AG04449 (cell line): ENCODE measurements at regions not wholly inside any gene's neighbourhood (a gene's known extent, or its start where the extent isn't known, plus 50 kb on each side); places are given as distances from the start of the nearest gene placed in this dataset.
"Not testable (repeated sequence)": the region's sequence is repeated elsewhere in the genome, so short reads cannot be mapped to it uniquely, and the experiment has no call there.

Experiments
- CTCF ChIA-PET: fragments of 350-600 bp; formaldehyde crosslinking; extraction: SDS; loops from one replicate; lab custom pipeline; 2021; ENCODE audit warnings: antibody characterized with exemption; lab: Yijun Ruan, JAX
- POLR2A ChIA-PET: fragments of 400-600, 350-600 bp; formaldehyde crosslinking; extraction: SDS; loops from one replicate; lab custom pipeline; 2020; ENCODE audit warnings: antibody characterized with exemption, inconsistent platforms; lab: Yijun Ruan, JAX
- DNase-seq: peaks from one replicate; pipeline ENCODE4 v3.0.0-alpha.2; 2010; ENCODE audit warnings: low read depth, low spot score
- H3K4me3 ChIP-seq: 2 replicates; pipeline ENCODE4 v1.5.1; 2011; ENCODE audit warnings: low read depth, mild to moderate bottlenecking, control low read depth, low read length
- TF ChIP-seq, protein P1 (sequence below): IDR thresholded peaks from one replicate; pipeline ENCODE4 v1.5.1; 2011; ENCODE audit warnings: mild to moderate bottlenecking, moderate library complexity, low read length, control low read depth, inconsistent platforms; ENCODE audit not compliant: insufficient read depth; ENCODE audit errors: missing control alignments

DNA sequence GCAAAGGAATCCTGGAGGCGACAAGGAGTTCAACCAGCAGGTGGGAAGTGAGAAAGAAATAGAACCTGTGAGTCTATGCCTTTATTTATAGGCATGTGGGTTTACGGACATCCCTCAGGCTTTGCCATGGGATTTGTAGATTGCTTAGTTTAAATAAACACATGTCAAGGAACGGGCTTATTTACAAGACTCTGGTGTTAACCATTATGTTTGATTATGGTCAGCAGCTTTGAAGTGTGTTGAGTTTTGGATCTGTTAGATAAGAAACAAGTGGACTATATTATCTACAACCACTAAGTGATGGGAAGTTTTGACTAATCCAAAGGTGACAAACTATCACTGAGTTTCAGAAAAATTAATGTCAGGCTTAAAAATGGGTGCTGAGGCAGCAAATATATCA, 143.2 kb downstream of the SLITRK5 start:
- DNase-seq: no peak
- H3K4me3 ChIP-seq: no peak overlapping the region
- ChIA-PET CTCF (no interaction called here), POLR2A (no interaction called here)
- TF ChIP-seq, protein P1, sequence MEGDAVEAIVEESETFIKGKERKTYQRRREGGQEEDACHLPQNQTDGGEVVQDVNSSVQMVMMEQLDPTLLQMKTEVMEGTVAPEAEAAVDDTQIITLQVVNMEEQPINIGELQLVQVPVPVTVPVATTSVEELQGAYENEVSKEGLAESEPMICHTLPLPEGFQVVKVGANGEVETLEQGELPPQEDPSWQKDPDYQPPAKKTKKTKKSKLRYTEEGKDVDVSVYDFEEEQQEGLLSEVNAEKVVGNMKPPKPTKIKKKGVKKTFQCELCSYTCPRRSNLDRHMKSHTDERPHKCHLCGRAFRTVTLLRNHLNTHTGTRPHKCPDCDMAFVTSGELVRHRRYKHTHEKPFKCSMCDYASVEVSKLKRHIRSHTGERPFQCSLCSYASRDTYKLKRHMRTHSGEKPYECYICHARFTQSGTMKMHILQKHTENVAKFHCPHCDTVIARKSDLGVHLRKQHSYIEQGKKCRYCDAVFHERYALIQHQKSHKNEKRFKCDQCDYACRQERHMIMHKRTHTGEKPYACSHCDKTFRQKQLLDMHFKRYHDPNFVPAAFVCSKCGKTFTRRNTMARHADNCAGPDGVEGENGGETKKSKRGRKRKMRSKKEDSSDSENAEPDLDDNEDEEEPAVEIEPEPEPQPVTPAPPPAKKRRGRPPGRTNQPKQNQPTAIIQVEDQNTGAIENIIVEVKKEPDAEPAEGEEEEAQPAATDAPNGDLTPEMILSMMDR: no peak

DNA sequence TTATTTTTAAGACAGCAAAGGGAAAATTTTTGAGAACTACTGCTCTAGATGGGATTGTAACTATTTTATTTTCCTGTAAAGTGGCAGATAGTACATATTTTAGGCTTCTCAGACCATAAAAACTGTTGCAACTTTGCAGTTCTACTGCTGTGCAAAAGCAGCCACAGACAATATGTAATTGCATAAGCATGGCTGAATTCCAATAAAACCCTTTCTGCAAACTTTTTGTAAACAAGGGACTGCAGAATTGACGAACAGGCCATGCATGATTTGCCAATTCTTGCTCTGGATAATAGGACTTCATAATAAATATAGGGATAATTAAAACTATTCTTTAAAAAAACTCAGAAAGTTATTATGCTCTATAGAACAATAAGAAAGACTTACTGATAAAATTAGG, 149.1 kb downstream of the SLITRK5 start:
- POLR2A ChIA-PET: no interaction called here
- no peak for DNase-seq

DNA sequence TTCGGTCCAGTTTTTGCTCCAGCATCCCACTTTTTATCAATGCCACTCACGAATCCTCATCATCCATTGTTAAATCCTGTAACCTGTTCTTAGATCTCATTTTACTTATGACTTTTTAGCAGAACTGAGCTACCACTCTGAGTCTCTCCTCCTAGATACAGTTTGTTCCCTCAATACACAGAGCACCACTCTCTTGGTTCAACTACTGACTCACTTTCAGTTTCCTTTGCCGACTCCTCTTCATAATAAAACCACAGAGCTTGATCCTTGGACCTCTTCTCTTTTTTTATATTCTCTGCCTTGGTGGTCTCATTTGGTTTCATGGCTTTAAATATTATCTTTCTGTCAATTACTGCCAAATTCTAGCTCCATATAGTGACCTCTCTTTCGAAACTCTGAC, 150.3 kb downstream of the SLITRK5 start:
- TF ChIP-seq, protein P1: no peak
- no peak for DNase-seq
- H3K4me3 ChIP-seq: no peak overlapping the region
- POLR2A ChIA-PET: no interaction called here
- CTCF ChIA-PET: no interaction called here

More for the DNA sequence above, 149.1 kb downstream of the SLITRK5 start:
- TF ChIP-seq, protein P1: no peak
- CTCF ChIA-PET: no interaction called here
- H3K4me3 ChIP-seq: no peak overlapping the region

DNA sequence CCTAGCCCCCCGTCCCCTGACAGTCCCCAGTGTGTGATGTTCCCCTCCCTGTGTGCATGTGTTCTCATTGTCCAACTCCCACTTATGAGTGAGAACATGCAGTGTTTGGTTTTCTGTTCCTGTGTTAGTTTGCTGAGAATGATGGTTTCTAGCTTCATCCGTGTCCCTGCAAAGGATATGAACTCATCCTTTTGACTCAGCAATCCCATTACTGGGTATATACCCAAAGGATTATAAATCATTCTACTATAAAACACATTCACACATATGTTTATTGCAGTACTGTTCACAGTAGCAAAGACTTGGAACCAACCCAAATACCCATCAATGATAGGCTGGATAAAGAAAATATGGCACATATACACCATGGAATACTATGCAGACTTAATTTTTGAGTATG, 155.1 kb downstream of the SLITRK5 start:
- H3K4me3 ChIP-seq, DNase-seq, CTCF ChIA-PET, POLR2A ChIA-PET: not testable (repeated sequence)

DNA sequence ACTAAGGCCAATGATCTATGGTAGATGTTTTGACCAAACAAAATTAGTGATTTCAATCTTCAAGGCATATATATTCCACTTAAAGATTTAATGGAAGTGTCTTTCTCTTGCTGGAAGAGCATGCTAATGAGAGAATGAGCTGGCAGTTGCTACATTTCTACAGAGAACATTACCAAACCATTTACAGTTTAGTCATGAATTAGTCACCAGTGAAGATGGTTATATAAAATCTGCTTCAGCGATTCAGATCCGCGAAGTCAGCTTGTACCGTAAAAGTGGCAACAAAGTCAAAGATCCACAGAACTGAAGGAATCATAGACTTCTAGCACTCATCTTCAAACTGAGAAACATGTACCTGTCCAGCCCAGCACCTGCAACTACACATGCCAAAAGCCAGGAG, 156.3 kb downstream of the SLITRK5 start:
- TF ChIP-seq, protein P1: no peak
- DNase-seq: no peak
- H3K4me3 ChIP-seq: no peak overlapping the region
- CTCF ChIA-PET: no interaction called here
- POLR2A ChIA-PET: no interaction called here

DNA sequence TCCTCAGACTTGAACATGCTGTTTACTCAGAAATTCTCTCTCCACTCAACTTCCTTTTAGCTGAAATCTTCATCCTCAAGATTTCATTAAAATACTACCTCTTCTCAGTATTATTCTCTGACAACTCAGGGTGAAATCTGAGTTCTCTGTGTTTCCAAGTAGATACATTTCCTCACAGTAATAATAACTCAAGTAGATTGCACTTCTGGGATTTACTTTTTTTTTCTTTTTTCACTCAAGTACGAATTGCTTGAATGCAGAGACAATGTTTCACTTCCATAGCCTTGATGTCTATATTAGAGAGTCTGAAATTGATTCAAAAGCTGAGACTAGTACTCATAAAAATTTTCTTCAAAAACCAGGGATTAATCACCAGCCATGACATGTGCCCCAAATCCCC, 166.4 kb downstream of the SLITRK5 start:
- DNase-seq: no peak
- CTCF ChIA-PET: no interaction called here
- TF ChIP-seq, protein P1: no peak
- no peak overlapping the region for H3K4me3 ChIP-seq
- POLR2A ChIA-PET: no interaction called here

DNA sequence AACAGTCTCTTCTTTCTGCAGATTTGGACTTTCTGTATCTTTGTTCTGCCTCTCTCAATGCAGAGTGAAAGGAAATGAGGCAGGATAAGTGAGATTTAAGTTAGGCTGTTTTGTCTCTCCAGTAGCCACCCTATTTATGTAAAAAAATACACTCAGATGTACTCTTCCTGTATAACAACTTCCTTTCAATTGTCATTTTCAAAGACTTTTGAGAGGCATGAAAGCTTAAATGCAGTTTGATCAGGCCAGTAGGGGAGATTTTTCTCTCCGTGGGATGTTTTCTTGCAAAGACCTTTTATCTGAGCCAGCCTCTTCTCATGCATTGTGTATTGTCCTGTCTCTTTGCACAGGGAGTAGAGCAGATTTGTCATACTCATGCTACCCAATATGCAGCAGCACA, 166.8 kb downstream of the SLITRK5 start:
- CTCF ChIA-PET: no interaction called here
- no peak overlapping the region for H3K4me3 ChIP-seq
- TF ChIP-seq, protein P1: no peak
- no peak for DNase-seq
- POLR2A ChIA-PET: no interaction called here
